ENCODE measurements at regions not wholly inside any gene's neighbourhood (a gene's known extent, or its start where the extent isn't known, plus 50 kb on each side); places are given as distances from the start of the nearest gene placed in this dataset.

GRCh38 chr10:4615042-4615441 is 211.0 kb upstream of the AKR1E2 start:
- TF ChIP-seq POLR2AphosphoS5 (IDR thresholded peaks at IDR 0.05) (no peak), CTCF (IDR thresholded peaks at IDR 0.05 in 8 of 11, conservative IDR thresholded peaks at IDR 0.05 in 3 of 11) (no peak), POLR2A (IDR thresholded peaks at IDR 0.05) (no peak)
